ENCODE measurements at regions not wholly inside any gene's neighbourhood (a gene's known extent, or its start where the extent isn't known, plus 50 kb on each side); places are given as distances from the start of the nearest gene placed in this dataset.

- Histone ChIP-seq H3K4me1 (ENCODE audit: control insufficient read depth, insufficient read depth, low read length) (no peaks in the 10 kb centered on the region), H3K27ac (ENCODE audit: extremely low read depth, low read depth, low read length) (no peak overlapping the region), H3K36me3 (ENCODE audit: control insufficient read depth in 2 of 2, insufficient read depth in 1 of 2, low read length in 2 of 2) (no peaks in the 10 kb centered on the region), H3K4me3 (ENCODE audit: low read depth, low read length) (no peak overlapping the region), H3K9me3 (ENCODE audit: control insufficient read depth, insufficient read depth, low read depth, low read length) (no peaks in the 10 kb centered on the region)
- ChIA-PET CTCF (interaction anchor here (0.6 to 7.5 kb wide), 3 partner anchors 14 to 639 kb away, joined by 3 to 57 read pairs (median 3); no protein-coding TSS in a partner anchor), POLR2A (no interaction called here)
- TF ChIP-seq ZNF791 (tag by site-specific recombination; IDR thresholded peaks at IDR 0.05) (no peak), ZNF416 (tag by site-specific recombination; IDR thresholded peaks at IDR 0.05) (no peak), YY1 (tag by site-specific recombination; IDR thresholded peaks at IDR 0.05) (no peak), ZNF488 (tag by site-specific recombination; IDR thresholded peaks at IDR 0.05) (no peak), WT1 (tag by site-specific recombination; IDR thresholded peaks at IDR 0.05) (no peak), ZNF549 (tag by site-specific recombination; IDR thresholded peaks at IDR 0.05) (no peak), ZNF521 (tag by site-specific recombination; IDR thresholded peaks at IDR 0.05) (no peak), ZNF610 (tag by site-specific recombination; IDR thresholded peaks at IDR 0.05; ENCODE audit: borderline replicate concordance) (no peak), ZNF302 (tag by site-specific recombination; IDR thresholded peaks at IDR 0.05; ENCODE audit: low read depth) (no peak), ZBTB11 (tag by site-specific recombination; conservative IDR thresholded peaks at IDR 0.05; ENCODE audit: low read depth) (no peak), ZNF544 (tag by site-specific recombination; IDR thresholded peaks at IDR 0.05) (no peak), ZNF510 (tag by site-specific recombination; IDR thresholded peaks at IDR 0.05; ENCODE audit: insufficient replicate concordance) (no peak), ZNF157 (tag by site-specific recombination; IDR thresholded peaks at IDR 0.05) (no peak), ZNF785 (tag by site-specific recombination; IDR thresholded peaks at IDR 0.05) (no peak), SCRT1 (tag by site-specific recombination; IDR thresholded peaks at IDR 0.05; ENCODE audit: borderline replicate concordance) (no peak), ZNF518A (tag by site-specific recombination; conservative IDR thresholded peaks at IDR 0.05; ENCODE audit: low read depth) (no peak), ZIC2 (tag by site-specific recombination; IDR thresholded peaks at IDR 0.05) (no peak), ZBTB10 (tag by site-specific recombination; IDR thresholded peaks at IDR 0.05) (no peak), IKZF3 (tag by site-specific recombination; IDR thresholded peaks at IDR 0.05) (no peak)
- TF ChIP-seq, protein P1, sequence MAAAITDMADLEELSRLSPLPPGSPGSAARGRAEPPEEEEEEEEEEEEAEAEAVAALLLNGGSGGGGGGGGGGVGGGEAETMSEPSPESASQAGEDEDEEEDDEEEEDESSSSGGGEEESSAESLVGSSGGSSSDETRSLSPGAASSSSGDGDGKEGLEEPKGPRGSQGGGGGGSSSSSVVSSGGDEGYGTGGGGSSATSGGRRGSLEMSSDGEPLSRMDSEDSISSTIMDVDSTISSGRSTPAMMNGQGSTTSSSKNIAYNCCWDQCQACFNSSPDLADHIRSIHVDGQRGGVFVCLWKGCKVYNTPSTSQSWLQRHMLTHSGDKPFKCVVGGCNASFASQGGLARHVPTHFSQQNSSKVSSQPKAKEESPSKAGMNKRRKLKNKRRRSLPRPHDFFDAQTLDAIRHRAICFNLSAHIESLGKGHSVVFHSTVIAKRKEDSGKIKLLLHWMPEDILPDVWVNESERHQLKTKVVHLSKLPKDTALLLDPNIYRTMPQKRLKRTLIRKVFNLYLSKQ (tag by site-specific recombination; IDR thresholded peaks at IDR 0.05; ENCODE audit: borderline replicate concordance), result no peak
These were observed 68.2 kb upstream of the SSX2IP start for GRCh38 chr1:84758476-84758875.

Measured in HEK293 (cell line).